C4-2B (cell line): ENCODE measurements at regions not wholly inside any gene's neighbourhood (a gene's known extent, or its start where the extent isn't known, plus 50 kb on each side); places are given as distances from the start of the nearest gene placed in this dataset.

Experiments
- CTCF ChIP-seq: fragments of 450-650 bp; conservative IDR thresholded peaks from 2 replicates; pipeline ENCODE4 v1.5.1; 2017; ENCODE audit warnings: mild to moderate bottlenecking
- ZFX ChIP-seq: fragments of 450-650 bp; IDR thresholded peaks from 2 replicates; pipeline ENCODE4 v1.6.1; 2017

- TF ChIP-seq CTCF (no peak), ZFX (no peak)
These were observed 422.3 kb upstream of the WWC1 start for GRCh38 chr5:167869125-167869524.
